UCSD-AML1 (cell line): ENCODE measurements at regions not wholly inside any gene's neighbourhood (a gene's known extent, or its start where the extent isn't known, plus 50 kb on each side); places are given as distances from the start of the nearest gene placed in this dataset.
"Not testable (repeated sequence)": the region's sequence is repeated elsewhere in the genome, so short reads cannot be mapped to it uniquely, and the experiment has no call there.

Source experiments
- DNase-seq: peaks from one replicate; lab custom pipeline; 2025; ENCODE audit not compliant: unreplicated experiment; lab: John Stamatoyannopoulos, UW

GRCh38 chr5:106397700-106398099 is 1273.0 kb downstream of the EFNA5 start:
- no peak for DNase-seq

DNA sequence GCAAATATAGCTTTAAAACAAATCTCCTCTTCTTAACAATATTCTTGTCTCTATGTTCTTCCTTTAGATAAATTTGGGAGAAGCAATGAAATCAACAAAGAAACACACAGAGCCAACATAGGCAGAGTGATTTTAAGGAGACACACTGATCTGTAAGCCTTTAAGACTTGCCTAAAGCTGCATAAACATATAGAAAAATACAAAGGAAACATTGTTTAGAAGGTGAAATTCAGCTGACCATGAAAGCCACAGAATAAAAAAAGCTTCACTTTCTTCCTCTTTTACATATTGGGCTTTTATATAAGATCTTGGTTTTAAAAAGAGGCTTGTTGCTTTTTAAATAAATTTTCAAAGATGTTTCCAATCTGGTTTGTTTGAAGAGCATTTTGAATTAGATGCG is 1277.5 kb downstream of the EFNA5 start:
- DNase-seq: no peak

GRCh38 chr5:106392766-106393165 is 1278.0 kb downstream of the EFNA5 start:
- no peak for DNase-seq

GRCh38 chr5:106387767-106388166 is 1283.0 kb downstream of the EFNA5 start:
- not testable (repeated sequence) for DNase-seq

GRCh38 chr5:106386287-106386686 is 1284.5 kb downstream of the EFNA5 start:
- no peak for DNase-seq

GRCh38 chr5:106380736-106381135 is 1290.0 kb downstream of the EFNA5 start:
- DNase-seq: no peak

DNA sequence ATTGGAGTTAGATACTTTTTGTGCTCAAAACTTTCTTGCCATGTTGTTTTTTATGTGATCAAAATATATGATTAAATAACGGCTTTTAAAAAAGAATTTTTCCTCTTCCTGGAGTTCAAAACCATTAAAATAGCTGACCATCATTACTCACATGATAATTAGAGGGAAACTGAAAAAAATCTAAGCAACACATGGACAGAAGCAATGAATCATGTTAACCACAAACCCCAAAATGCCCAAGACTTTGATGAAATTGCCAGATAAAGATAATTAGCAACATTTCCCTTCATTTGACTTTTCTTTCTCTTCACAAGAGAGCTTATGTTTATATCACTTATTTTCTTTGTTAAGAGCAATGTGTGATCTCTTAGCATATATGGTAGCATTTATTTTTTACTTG is 1294.2 kb downstream of the EFNA5 start:
- no peak for DNase-seq

GRCh38 chr5:106374956-106375355 is 1295.8 kb downstream of the EFNA5 start:
- no peak for DNase-seq

- DNase-seq: no peak
These were observed 1302.7 kb downstream of the EFNA5 start for GRCh38 chr5:106368021-106368420.

DNA sequence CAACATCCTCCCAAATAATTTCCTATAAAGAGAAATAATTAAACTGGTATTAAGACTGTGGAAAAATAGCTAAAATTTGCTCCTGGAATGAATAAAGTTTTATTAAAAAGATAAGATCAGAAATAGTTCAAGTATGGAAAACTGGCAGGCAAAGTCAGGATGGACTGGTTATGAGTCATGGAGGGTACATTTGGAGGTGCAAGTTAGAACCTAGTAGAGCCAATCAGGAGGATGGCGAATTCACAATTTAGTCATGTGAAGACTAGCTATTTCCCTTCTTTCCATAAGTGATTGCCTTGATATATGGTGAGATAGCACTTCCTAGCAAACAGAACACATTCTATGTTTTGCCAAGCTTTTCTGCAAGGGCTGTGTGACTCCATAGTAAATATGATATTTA is 1303.5 kb downstream of the EFNA5 start:
- no peak for DNase-seq

GRCh38 chr5:106363578-106363977 is 1307.2 kb downstream of the EFNA5 start:
- DNase-seq: no peak

- DNase-seq: no peak
These were observed 1308.8 kb downstream of the EFNA5 start for GRCh38 chr5:106361905-106362304.

DNA sequence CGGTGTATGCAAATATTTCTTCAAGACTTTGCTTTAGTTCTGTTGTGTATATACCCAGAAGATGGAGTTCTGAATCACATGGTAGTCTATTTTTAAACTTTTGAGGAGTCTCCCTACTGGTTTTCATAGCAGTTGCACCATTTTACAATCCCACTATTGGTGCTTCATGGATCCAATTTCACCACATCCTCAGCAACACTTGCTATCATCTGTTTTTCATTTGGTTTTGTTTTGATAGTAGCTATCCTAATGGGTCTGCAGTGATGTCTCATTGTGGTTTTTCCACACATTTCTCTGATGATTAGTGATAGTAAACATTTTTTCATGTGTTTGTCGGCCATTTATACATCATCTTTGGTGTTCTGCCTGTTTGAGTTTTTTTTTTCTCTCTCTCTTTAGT is 1339.3 kb downstream of the EFNA5 start:
- DNase-seq: no peak

- no peak for DNase-seq
These were observed 1346.4 kb downstream of the EFNA5 start for GRCh38 chr5:106324356-106324755.

DNA sequence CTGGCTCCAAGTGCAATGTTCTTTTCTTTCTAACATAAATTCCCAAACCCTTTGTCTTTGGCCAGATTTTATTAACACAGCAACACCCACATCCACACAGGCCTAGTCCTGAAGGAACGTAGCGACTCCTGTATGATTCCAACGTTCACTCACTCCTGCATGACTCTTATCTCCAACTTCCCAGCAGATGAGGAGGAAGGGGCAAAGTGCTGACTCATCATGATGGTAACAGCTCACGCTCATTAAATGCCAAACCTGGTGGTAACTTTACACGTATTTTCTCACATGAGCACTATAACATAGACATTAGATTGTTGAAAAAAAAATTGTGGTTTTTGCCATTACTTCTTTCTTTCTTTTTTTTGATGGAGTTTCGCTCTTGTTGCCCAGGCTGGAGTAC is 1349.5 kb downstream of the EFNA5 start:
- DNase-seq: no peak

DNA sequence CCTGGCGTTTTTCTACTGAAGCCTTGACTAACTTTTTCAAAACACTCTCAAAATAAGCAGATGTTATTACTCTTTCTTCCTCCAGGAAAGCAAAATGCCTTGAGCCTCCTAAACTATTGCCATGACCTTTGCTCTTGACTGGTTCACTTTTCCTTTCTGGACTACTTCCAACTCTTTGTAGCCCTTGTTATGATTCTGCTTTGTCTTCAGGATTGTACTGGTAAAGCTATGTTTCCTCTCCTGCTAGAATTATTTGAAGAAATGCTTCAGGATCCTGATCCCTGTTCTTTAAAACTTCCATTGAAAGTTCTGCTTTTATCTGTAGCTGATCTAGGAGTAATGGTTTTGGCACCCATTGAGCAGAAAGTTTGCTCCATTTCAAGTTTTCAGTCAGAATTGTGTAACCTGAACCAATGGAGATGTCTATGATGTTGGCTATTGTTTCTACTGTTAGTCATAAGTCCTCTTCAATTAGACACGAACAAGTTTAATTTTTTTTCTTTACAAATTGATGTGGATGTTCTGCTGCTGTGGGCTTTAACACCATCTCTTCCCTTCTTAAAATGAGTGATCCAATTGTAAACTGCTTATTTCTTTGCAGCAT is 1356.4 kb downstream of the EFNA5 start:
- DNase-seq: no peak

DNA sequence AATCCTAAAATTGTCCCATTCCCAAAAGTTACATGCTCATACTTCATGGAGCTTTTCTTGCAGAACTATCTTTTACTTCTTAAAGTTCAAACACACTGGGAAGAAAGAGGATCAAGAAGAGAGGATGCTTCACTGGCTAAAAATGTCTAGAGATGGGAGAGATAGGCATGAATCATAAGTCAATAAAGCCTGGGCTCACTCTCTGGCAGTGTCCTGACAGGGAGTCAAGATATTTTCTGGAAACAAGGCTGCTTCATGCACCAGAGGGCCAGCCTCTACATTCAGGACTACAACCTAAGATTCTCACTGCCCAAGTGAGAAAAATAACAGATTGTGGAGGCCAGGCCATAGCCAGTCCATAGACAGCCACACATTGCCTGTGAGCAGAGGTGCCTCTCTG is 1358.4 kb downstream of the EFNA5 start:
- no peak for DNase-seq

DNA sequence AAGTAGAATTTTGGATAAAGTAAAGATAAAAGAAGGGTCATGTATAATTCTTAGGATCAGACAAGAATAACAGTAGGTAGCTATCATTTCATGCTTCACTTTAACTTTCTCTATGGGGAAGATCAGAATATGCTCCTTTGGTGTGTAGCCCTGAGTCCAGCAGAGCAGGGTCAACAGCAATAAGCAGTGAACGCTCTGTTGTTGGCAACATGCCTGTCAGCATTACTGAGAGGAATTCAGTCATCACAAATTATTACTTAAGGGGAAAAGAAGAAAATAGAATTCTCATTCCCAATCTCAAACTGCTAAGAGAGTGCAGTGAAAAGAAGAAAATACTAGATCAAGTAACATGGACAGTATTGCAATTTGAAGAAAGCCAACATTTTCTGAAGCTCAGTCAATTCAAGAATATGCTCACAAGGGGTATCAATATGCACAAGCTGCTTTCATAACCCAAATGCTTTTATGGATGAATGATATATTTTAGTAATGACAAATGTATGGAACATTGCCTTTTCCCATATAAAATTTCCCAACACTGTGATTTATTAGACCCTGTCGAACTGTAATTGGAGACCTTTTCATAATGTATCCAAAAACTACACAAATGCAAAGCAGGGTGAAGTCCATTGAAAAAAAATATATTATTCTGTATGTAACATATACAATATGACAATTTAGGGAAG is 1359.4 kb downstream of the EFNA5 start:
- no peak for DNase-seq

GRCh38 chr5:106307265-106307664 is 1363.5 kb downstream of the EFNA5 start:
- no peak for DNase-seq

- DNase-seq: no peak
These were observed 1364.3 kb downstream of the EFNA5 start for GRCh38 chr5:106306313-106307028.

DNA sequence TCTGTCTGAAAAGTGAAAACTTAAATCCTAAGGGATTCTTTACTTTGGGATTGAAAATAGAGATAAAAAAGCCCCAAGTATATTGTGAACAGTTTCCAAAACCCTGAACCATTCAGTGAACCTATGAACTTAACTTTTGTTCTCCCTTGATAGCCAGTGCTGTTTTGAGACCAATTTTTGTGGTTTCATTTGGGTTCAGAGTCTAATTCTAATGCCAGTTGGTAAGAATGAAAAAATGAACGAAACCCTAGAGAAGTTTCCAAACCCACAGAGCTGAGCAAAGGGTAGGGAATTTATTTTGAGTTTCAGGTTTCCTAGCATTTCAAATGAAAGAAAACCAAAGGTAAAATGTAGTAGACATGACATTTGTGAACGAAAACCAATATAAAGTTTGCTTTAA is 1366.8 kb downstream of the EFNA5 start:
- no peak for DNase-seq

DNA sequence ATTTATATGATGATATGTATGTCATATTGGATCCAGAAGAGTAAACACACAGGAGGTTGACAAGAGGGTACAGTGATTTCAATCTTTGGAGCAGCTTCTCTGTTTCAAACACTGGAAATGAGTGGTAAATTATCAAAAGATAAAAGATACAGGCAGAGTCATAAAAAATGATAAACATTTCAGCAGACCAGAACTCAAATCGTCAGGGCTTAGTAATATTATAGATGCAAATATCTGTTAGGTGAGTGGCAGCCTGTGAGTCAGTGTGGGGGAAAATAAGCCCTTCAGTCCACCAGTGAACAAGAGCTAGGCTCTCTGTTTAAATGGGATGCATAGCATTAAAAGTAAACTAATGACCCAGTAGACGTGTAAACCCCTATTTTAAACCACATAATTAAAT is 1378.1 kb downstream of the EFNA5 start:
- DNase-seq: no peak
